Caco-2 (cell line): ENCODE measurements at regions not wholly inside any gene's neighbourhood (a gene's known extent, or its start where the extent isn't known, plus 50 kb on each side); places are given as distances from the start of the nearest gene placed in this dataset.

ENCODE experiments used
- BruUV-seq: library from RNA; stranded (reverse); fragments of 400-500 nt; replicated peaks from 2 replicates; lab custom pipeline; 2021; lab: Mats Ljungman, UMichigan
- CTCF ChIA-PET: fragments of 300-600 bp; sonication (Branson Sonifier 250); formaldehyde crosslinking; loops from one replicate; lab custom pipeline; 2022; ENCODE audit warnings: antibody characterized with exemption; lab: Charles Lee
- POLR2A ChIA-PET: fragments of 300-600 bp; sonication (Branson Sonifier 250); formaldehyde crosslinking; loops from one replicate; lab custom pipeline; 2022; ENCODE audit warnings: antibody characterized with exemption; lab: Charles Lee
- DNase-seq, 2 experiments: peaks; one replicate each; pipeline versions ENCODE4 v3.0.0 to v3.0.0-alpha.2; 2020 to 2022
- H3K27me3 ChIP-seq: replicated peaks from 2 replicates; pipeline ENCODE4 v1.6.0; 2011; ENCODE audit warnings: low read length; ENCODE audit not compliant: control insufficient read depth, insufficient read depth
- H3K36me3 ChIP-seq: 2 replicates; pipeline ENCODE4 v1.5.1; 2011; ENCODE audit warnings: low read length; ENCODE audit not compliant: control insufficient read depth, insufficient read depth
- H3K4me1 ChIP-seq: fragments of 250-450 bp; sonication (Bioruptor Pico); 2 replicates; pipeline ENCODE4 v1.5.1; 2020; ENCODE audit warnings: mild to moderate bottlenecking
- H3K4me3 ChIP-seq: 2 replicates; pipeline ENCODE4 v1.5.1; 2011; ENCODE audit warnings: low read depth, mild to moderate bottlenecking, control low read depth, low read length
- H3K9me3 ChIP-seq: fragments of 250-450 bp; sonication (Bioruptor Pico); 2 replicates; pipeline ENCODE4 v1.5.1; 2020; ENCODE audit warnings: mild to moderate bottlenecking, moderate library complexity
- H3K27ac Mint-ChIP-seq: one replicate; pipeline ENCODE4 v1.8.0; 2022; ENCODE audit warnings: mixed read lengths; ENCODE audit not compliant: unreplicated experiment
- H3K27me3 Mint-ChIP-seq: one replicate; pipeline ENCODE4 v1.8.0; 2022; ENCODE audit warnings: mixed read lengths; ENCODE audit not compliant: insufficient read depth, unreplicated experiment
- H3K36me3 Mint-ChIP-seq: one replicate; pipeline ENCODE4 v1.8.0; 2022; ENCODE audit warnings: mild to moderate bottlenecking, mixed read lengths; ENCODE audit not compliant: insufficient read depth, unreplicated experiment
- H3K4me1 Mint-ChIP-seq: one replicate; pipeline ENCODE4 v1.8.0; 2022; ENCODE audit warnings: low read depth, mixed read lengths; ENCODE audit not compliant: unreplicated experiment
- H3K4me3 Mint-ChIP-seq: one replicate; pipeline ENCODE4 v1.8.0; 2022; ENCODE audit warnings: mild to moderate bottlenecking, moderate library complexity, mixed read lengths; ENCODE audit not compliant: unreplicated experiment
- H3K9me3 Mint-ChIP-seq: one replicate; pipeline ENCODE4 v1.8.0; 2022; ENCODE audit warnings: mixed read lengths; ENCODE audit not compliant: unreplicated experiment
- CTCF ChIP-seq, 2 experiments: fragments of 200-600 bp in 1 of 2; IDR thresholded peaks; 1 replicate in 1 of 2; 2 replicates in 1 of 2; pipeline versions ENCODE4 v1.5.1 to v1.8.0; 2011 to 2022; ENCODE audit warnings: antibody characterized with exemption in 1 of 2, control low read depth in 1 of 2, inconsistent platforms in 1 of 2, low read depth in 1 of 2, low read length in 1 of 2, mild to moderate bottlenecking in 1 of 2, moderate library complexity in 1 of 2; ENCODE audit not compliant: insufficient read depth in 1 of 2, severe bottlenecking in 1 of 2, unreplicated experiment in 1 of 2
- intact Hi-C: fragments of 100-400 bp; cut with micrococcal nuclease; formaldehyde crosslinking; loops from one replicate; pipeline ENCODE4 v1.10.0; 2022; ENCODE audit not compliant: unreplicated experiment

- no peaks in the 10 kb centered on the region for H3K4me1 ChIP-seq
- CTCF ChIA-PET: no interaction called here
- POLR2A ChIA-PET: no interaction called here
- no peaks in the 10 kb centered on the region for H3K9me3 Mint-ChIP-seq
- intact Hi-C loops: no loop called here
- H3K9me3 ChIP-seq: no peaks in the 10 kb centered on the region
- TF ChIP-seq CTCF (IDR thresholded peaks at IDR 0.05; ENCODE audit: insufficient read depth in 1 of 2, low read depth in 1 of 2, low read length in 1 of 2, severe bottlenecking in 1 of 2, unreplicated experiment in 1 of 2): no peak
- no TSS peak for BruUV-seq
- no peak overlapping the region for H3K27ac Mint-ChIP-seq
- no peaks in the 10 kb centered on the region for H3K4me1 Mint-ChIP-seq
- no peak overlapping the region for H3K4me3 ChIP-seq
- no peaks in the 10 kb centered on the region for H3K27me3 Mint-ChIP-seq
- no peak overlapping the region for H3K4me3 Mint-ChIP-seq
- DNase-seq: peak in 1 of 2 experiments; percentile 5
- no peaks in the 10 kb centered on the region for H3K27me3 ChIP-seq
- no peaks in the 10 kb centered on the region for H3K36me3 ChIP-seq
- no peaks in the 10 kb centered on the region for H3K36me3 Mint-ChIP-seq
Observed at GRCh38 chr6:94902974-94903628, 674.2 kb upstream of the MANEA start.

DNA sequence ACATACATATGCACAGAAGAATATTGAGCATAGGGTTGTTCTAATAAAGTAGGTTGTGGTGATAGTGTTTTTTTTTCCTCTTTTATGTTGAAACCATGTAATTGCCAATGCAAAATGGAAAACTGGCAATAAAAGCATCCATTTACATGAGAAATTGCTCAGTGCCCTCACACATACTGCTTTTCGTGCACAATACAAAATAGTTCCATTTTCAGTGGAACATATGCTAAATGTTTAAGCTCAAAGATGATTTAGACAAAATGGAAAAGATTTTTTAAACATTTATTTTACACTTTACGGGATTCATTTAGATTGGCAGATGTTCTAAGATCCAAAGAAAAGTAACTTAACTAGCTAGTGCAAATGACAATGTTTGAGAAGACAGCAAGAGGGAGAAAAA is 678.1 kb upstream of the MANEA start:
- H3K27ac Mint-ChIP-seq: no peak overlapping the region
- no TSS peak for BruUV-seq
- POLR2A ChIA-PET: no interaction called here

GRCh38 chr6:94894300-94894699 is 683.0 kb upstream of the MANEA start:
- no peaks in the 10 kb centered on the region for H3K27me3 ChIP-seq
- H3K4me1 Mint-ChIP-seq: no peaks in the 10 kb centered on the region
- TF ChIP-seq CTCF (IDR thresholded peaks at IDR 0.05; ENCODE audit: insufficient read depth in 1 of 2, low read depth in 1 of 2, low read length in 1 of 2, severe bottlenecking in 1 of 2, unreplicated experiment in 1 of 2): no peak
- no peak for DNase-seq
- no peaks in the 10 kb centered on the region for H3K9me3 ChIP-seq
- H3K9me3 Mint-ChIP-seq: no peaks in the 10 kb centered on the region
- BruUV-seq: no TSS peak
- ChIA-PET POLR2A (no interaction called here), CTCF (no interaction called here)
- H3K27ac Mint-ChIP-seq: no peak overlapping the region
- no peaks in the 10 kb centered on the region for H3K36me3 Mint-ChIP-seq
- H3K4me1 ChIP-seq: no peaks in the 10 kb centered on the region
- H3K27me3 Mint-ChIP-seq: no peaks in the 10 kb centered on the region
- no peak overlapping the region for H3K4me3 ChIP-seq
- H3K36me3 ChIP-seq: no peaks in the 10 kb centered on the region
- intact Hi-C loops: no loop called here
- H3K4me3 Mint-ChIP-seq: no peak overlapping the region

More for the DNA sequence above, 678.1 kb upstream of the MANEA start:
- Mint-ChIP-seq H3K36me3 (no peaks in the 10 kb centered on the region), H3K27me3 (no peaks in the 10 kb centered on the region), H3K4me1 (no peaks in the 10 kb centered on the region), H3K4me3 (no peak overlapping the region), H3K9me3 (no peaks in the 10 kb centered on the region)
- Histone ChIP-seq H3K4me1 (no peaks in the 10 kb centered on the region), H3K36me3 (no peaks in the 10 kb centered on the region), H3K27me3 (no peaks in the 10 kb centered on the region), H3K4me3 (no peak overlapping the region), H3K9me3 (no peaks in the 10 kb centered on the region)
- DNase-seq: no peak
- CTCF ChIA-PET: no interaction called here
- no peak for TF ChIP-seq CTCF (IDR thresholded peaks at IDR 0.05; ENCODE audit: insufficient read depth in 1 of 2, low read depth in 1 of 2, low read length in 1 of 2, severe bottlenecking in 1 of 2, unreplicated experiment in 1 of 2)
- intact Hi-C loops: no loop called here
